Left lung (tissue), 4 donors: ENCODE measurements at regions not wholly inside any gene's neighbourhood (a gene's known extent, or its start where the extent isn't known, plus 50 kb on each side); places are given as distances from the start of the nearest gene placed in this dataset.

Experiments used
- ATAC-seq: fragments of 200-7000 bp; cut with Tn5 transposase; one replicate; pipeline ENCODE4 v1.9.1; 2020; ENCODE audit warnings: moderate library complexity
- DNase-seq, 4 donors: peaks; one replicate each; pipeline ENCODE4 v3.0.0-alpha.2; 2013 to 2020
- H3K27ac ChIP-seq, 2 donors: fragments of 200-600 bp; sonication (generic) in 1 of 2; one replicate each; pipeline versions ENCODE4 v1.5.0 to v1.8.0; 2020 to 2021
- H3K27me3 ChIP-seq, 2 donors: fragments of 200-600 bp; sonication (generic) in 1 of 2; one replicate each; pipeline versions ENCODE4 v1.5.0 to v1.8.0; 2020 to 2021
- H3K36me3 ChIP-seq, 2 donors: fragments of 200-600 bp; sonication (generic) in 1 of 2; one replicate each; pipeline versions ENCODE4 v1.5.0 to v1.8.0; 2020 to 2021
- H3K4me1 ChIP-seq, 2 donors: fragments of 200-600 bp; one replicate each; pipeline ENCODE4 v1.8.0; 2021
- H3K4me3 ChIP-seq, 2 donors: fragments of 200-600 bp; sonication (generic) in 1 of 2; one replicate each; pipeline versions ENCODE4 v1.5.0 to v1.8.0; 2020 to 2021; ENCODE audit warnings: mild to moderate bottlenecking in 1 of 2
- H3K9me3 ChIP-seq, 2 donors: fragments of 200-600 bp; sonication (generic) in 1 of 2; one replicate each; pipeline versions ENCODE4 v1.5.0 to v1.8.0; 2020 to 2021
- intact Hi-C, 2 donors: fragments of 100-400 bp; cut with DNase I; formaldehyde crosslinking; loops; one replicate each; pipeline versions ENCODE4 v1.11.2 to v1.14.2; 2022
- TF ChIP-seq, protein P1 (sequence below), 2 donors: fragments of 200-600 bp; sonication (generic) in 1 of 2; IDR thresholded peaks; one replicate each; pipeline versions ENCODE4 v1.5.0 to v1.8.0; 2021; ENCODE audit warnings: antibody characterized with exemption in 2 of 2
- donor health status: DM: no; HTN: yes; CAD: no.
- donor health status: DM: no; HTN: no; CAD: no.

DNA sequence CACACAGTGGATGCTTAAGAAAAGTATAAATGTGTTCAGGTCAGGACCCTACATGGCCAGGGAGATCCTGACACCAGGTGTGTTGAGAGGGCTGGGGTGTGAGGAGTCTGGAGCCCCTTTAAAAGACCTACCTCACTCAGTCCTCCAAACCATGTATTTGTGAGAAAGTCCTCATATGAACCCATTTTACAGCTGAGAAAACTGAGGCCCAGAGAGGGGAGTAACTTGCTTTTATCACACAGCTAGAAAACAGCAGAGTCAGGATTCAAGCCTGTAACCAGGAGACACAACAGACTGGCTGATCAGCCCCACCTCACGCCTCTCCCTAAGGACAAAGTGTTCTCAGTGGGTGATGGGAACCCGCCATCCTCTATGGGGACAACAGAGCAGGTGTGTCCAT lies 706.7 kb downstream of the PTPRU start:
- Histone ChIP-seq H3K27me3 (peaks cover 0 to 68% of the 10 kb centered on the region in 2 donors), H3K36me3 (no peaks in the 10 kb centered on the region), H3K4me3 (no peak overlapping the region), H3K9me3 (no peaks in the 10 kb centered on the region), H3K27ac (no peak overlapping the region), H3K4me1 (no peaks in the 10 kb centered on the region)
- intact Hi-C loops: no loop called here
- TF ChIP-seq, protein P1, sequence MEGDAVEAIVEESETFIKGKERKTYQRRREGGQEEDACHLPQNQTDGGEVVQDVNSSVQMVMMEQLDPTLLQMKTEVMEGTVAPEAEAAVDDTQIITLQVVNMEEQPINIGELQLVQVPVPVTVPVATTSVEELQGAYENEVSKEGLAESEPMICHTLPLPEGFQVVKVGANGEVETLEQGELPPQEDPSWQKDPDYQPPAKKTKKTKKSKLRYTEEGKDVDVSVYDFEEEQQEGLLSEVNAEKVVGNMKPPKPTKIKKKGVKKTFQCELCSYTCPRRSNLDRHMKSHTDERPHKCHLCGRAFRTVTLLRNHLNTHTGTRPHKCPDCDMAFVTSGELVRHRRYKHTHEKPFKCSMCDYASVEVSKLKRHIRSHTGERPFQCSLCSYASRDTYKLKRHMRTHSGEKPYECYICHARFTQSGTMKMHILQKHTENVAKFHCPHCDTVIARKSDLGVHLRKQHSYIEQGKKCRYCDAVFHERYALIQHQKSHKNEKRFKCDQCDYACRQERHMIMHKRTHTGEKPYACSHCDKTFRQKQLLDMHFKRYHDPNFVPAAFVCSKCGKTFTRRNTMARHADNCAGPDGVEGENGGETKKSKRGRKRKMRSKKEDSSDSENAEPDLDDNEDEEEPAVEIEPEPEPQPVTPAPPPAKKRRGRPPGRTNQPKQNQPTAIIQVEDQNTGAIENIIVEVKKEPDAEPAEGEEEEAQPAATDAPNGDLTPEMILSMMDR (IDR thresholded peaks at IDR 0.05): no peak
- DNase-seq (no peak), ATAC-seq (no peak)

DNA sequence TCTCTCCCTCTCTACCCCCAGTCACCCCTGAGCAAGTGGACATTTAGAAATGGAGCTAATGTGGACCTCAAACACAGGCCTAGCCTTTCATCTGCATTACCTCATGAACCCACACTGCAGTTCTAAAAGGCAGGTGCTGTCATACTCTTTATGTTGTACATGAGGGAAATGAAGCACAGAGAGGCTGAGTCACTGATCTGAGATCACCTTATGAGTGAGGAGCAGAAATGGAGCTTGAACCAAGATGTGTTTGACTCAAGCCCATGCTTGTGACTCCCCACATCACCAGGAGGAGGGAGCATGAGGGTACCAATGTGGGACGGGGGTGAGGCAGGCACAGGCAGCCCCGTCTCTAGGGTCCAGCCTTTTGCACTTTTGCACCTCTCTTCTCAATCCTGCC lies 702.8 kb downstream of the PTPRU start:
- Histone ChIP-seq H3K4me1 (no peaks in the 10 kb centered on the region), H3K27me3 (peaks cover 0 to 31% of the 10 kb centered on the region in 2 donors), H3K4me3 (no peak overlapping the region), H3K9me3 (no peaks in the 10 kb centered on the region), H3K27ac (no peak overlapping the region), H3K36me3 (no peaks in the 10 kb centered on the region)
- intact Hi-C loops: no loop called here
- no peak for ATAC-seq
- TF ChIP-seq, protein P1 (IDR thresholded peaks at IDR 0.05): no peak
- DNase-seq: no peak

DNA sequence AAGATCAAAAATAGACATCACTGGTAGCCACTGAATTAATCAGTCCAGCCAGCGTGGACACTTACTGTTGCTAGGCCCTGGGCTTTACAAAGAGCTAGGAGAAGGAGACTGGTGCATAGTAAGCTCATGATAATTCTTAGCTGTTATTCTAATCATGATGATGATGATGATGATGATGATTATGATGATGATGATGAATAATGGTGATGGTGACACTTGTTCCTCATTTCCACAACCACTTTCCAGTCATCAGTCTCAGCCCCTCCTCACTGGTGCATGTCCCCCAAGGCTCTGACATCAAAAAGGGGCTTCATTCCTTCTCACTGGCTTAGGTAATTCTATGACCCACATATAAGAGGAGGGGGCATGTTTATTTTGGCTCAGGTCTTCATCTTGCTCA lies 701.0 kb downstream of the PTPRU start:
- ATAC-seq: no peak
- TF ChIP-seq, protein P1 (IDR thresholded peaks at IDR 0.05): no peak
- intact Hi-C loops: no loop called here
- H3K36me3 ChIP-seq: no peaks in the 10 kb centered on the region
- H3K4me3 ChIP-seq: no peak overlapping the region
- H3K9me3 ChIP-seq: no peaks in the 10 kb centered on the region
- DNase-seq: no peak
- no peak overlapping the region for H3K27ac ChIP-seq
- H3K4me1 ChIP-seq: no peaks in the 10 kb centered on the region
- H3K27me3 ChIP-seq: peaks cover 0 to 38% of the 10 kb centered on the region in 2 donors

DNA sequence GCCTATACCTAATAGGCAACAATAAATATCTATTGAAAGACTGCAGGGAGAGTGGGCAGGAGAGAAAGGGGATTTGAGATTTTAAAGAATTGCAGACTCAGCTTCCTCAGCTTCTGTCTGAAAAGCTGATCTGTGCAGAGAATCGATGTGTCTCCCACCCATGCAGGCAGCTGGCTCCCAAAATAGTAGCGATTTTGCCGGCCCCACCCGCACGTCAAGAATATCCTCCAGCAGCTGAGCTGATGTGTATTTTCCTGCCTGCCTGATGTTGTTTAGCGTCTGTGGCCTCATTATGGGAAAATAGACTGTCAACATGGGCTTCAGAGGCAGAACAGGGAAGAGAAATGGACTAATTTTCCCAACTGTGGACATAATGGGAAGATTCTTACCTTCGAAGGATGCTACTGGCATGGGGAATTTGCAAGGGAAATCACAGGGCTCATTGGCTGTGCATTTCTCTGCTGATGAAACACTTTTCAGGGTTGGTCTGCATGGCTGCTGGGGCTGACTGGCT lies 699.8 kb downstream of the PTPRU start:
- intact Hi-C loops: no loop called here
- DNase-seq (no peak), ATAC-seq (no peak)
- H3K9me3 ChIP-seq: no peaks in the 10 kb centered on the region
- H3K36me3 ChIP-seq: no peaks in the 10 kb centered on the region
- H3K4me1 ChIP-seq: no peaks in the 10 kb centered on the region
- no peak overlapping the region for H3K27ac ChIP-seq
- TF ChIP-seq, protein P1 (IDR thresholded peaks at IDR 0.05): no peak
- peaks cover 0 to 38% of the 10 kb centered on the region in 2 donors for H3K27me3 ChIP-seq
- H3K4me3 ChIP-seq: no peak overlapping the region

GRCh38 chr1:29934255-29934772 lies 698.0 kb downstream of the PTPRU start:
- intact Hi-C loops: no loop called here
- no peak for DNase-seq

More at GRCh38 chr1:29934255-29934772, 698.0 kb downstream of the PTPRU start:
- H3K9me3 ChIP-seq: no peaks in the 10 kb centered on the region
- no peak overlapping the region for H3K4me3 ChIP-seq
- ATAC-seq: no peak
- no peak overlapping the region for H3K27ac ChIP-seq
- no peaks in the 10 kb centered on the region for H3K36me3 ChIP-seq
- no peaks in the 10 kb centered on the region for H3K4me1 ChIP-seq
- TF ChIP-seq, protein P1 (IDR thresholded peaks at IDR 0.05): no peak
- H3K27me3 ChIP-seq: peaks cover 0 to 45% of the 10 kb centered on the region in 2 donors
